ENCODE measurements at regions not wholly inside any gene's neighbourhood (a gene's known extent, or its start where the extent isn't known, plus 50 kb on each side); places are given as distances from the start of the nearest gene placed in this dataset.

- DNase-seq (ENCODE audit: low read depth), result no peak
Observed at GRCh38 chr6:40340957-40341356, 246.2 kb downstream of the LRFN2 start.

- no peak for DNase-seq (ENCODE audit: low read depth)
Observed at GRCh38 chr6:40340196-40340595, 247.0 kb downstream of the LRFN2 start.

DNA sequence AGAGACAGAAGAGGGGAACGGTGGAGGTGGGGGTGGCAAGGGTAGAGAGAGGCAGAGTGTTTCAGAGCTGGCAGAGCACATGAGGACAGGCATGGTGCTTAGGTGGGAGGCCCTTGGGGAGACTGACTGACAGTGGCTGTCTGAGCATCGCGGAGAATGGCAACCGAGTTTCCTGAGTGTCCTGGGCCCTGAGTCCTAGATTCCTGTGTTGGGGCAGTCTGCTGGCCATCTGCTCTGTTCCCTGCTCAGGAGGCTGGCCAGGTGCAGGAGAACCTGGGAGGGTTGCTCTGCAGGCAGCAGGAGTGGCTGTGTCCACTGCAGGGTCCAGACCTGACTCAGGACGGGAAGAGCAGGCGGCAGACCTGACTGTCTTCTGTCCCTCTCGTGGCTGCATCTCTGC is 248.9 kb downstream of the LRFN2 start:
- DNase-seq (ENCODE audit: low read depth), result no peak

GRCh38 chr6:40336940-40337760 is 250.0 kb downstream of the LRFN2 start:
- no peak for DNase-seq (ENCODE audit: low read depth)

DNA sequence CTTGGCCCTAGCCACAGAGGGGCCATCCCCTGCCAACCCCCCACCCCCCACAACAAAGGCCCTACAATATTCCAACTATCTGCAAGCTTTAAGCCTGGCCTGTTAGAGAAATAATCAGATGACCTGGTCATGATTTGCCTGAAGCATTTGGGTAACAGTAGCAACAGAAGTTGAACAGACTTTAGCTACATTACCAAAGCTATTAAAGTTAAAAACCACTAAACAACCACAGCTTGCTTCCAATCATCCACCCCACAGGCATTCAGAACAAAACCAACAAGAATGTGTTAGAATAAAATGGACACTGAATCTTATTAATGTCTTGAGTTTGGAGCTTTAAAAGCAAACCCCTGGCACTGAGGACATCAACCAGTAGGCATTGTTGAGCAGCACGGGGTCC is 250.9 kb downstream of the LRFN2 start:
- no peak for DNase-seq (ENCODE audit: low read depth)

GRCh38 chr6:40334496-40335270 is 252.5 kb downstream of the LRFN2 start:
- DNase-seq (ENCODE audit: low read depth), result no peak

- DNase-seq (ENCODE audit: low read depth), result no peak
Observed at GRCh38 chr6:40331545-40331944, 255.6 kb downstream of the LRFN2 start.

- DNase-seq (ENCODE audit: low read depth), result no peak
Observed at GRCh38 chr6:40330301-40330721, 256.9 kb downstream of the LRFN2 start.

GRCh38 chr6:40328986-40329545 is 258.1 kb downstream of the LRFN2 start:
- no peak for DNase-seq (ENCODE audit: low read depth)

DNA sequence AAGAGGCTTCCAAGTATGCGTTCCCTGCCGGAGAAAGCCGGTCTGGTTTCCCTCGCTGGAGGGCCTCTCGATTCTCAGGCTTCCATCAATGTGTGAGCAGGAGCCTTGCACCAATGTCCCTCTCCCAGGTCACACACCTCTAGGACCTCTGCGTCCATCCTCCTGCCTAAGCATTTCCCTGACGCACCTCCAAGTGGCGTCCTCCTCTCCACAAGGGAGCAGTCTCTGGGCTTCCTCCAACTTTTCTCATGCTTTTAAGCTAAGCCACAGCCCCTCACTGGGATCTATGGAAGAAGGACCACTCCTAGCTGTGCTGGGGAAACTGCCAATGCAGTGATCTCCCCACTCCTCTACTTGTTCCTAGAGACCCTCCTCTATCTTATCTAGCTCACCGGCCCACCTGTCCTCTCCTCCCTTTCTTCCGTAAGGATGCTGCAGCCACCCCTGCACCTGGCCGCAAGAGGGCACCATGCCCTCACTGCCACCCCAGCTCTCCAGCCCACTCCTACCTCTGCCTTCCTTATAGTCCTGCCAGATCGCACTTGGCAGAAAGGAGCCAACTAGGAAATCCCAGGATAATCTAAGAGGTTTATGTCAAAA is 258.7 kb downstream of the LRFN2 start:
- no peak for DNase-seq (ENCODE audit: low read depth)

GRCh38 chr6:40326714-40327421 is 260.3 kb downstream of the LRFN2 start:
- DNase-seq (ENCODE audit: low read depth), result no peak

DNA sequence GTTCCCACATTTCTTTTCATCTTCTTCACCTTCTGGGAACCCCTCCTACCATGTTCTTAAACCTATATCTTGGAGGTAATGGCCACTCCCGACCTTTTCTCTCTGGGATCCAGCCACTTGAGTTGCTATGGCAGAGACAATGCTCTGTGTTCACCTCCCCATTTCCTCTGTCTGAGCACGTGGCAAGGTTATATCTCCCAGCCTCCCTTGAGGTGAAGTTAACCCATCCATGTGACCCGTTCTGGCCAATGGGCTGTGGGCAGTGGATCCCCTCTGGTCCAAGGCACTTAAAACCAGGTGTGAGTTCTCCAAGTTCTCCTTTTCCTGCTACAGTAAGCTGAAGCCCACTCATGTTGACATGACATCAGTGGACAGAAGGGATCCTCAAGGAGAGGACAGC is 261.4 kb downstream of the LRFN2 start:
- no peak for DNase-seq (ENCODE audit: low read depth)

DNA sequence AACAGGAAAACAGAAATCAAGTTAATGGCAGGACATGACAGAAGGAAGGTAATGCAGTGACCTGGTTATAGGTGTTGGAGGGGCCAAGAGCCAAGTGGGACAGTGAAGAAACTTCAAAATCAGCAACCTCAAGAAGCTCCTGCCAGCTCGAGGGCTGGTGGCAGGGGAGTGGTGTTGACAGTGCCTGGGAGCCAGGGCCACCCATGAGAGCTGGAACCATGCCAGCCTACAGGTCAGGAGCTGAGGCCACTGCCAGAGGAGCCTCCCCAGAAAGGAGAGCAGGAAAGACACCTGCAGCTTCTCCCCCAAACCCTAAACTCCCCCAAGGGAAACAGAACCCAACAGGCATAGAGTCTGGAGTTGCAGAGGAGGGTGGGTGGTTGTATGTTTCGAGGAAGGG is 262.1 kb downstream of the LRFN2 start:
- DNase-seq (ENCODE audit: low read depth), result no peak

DNA sequence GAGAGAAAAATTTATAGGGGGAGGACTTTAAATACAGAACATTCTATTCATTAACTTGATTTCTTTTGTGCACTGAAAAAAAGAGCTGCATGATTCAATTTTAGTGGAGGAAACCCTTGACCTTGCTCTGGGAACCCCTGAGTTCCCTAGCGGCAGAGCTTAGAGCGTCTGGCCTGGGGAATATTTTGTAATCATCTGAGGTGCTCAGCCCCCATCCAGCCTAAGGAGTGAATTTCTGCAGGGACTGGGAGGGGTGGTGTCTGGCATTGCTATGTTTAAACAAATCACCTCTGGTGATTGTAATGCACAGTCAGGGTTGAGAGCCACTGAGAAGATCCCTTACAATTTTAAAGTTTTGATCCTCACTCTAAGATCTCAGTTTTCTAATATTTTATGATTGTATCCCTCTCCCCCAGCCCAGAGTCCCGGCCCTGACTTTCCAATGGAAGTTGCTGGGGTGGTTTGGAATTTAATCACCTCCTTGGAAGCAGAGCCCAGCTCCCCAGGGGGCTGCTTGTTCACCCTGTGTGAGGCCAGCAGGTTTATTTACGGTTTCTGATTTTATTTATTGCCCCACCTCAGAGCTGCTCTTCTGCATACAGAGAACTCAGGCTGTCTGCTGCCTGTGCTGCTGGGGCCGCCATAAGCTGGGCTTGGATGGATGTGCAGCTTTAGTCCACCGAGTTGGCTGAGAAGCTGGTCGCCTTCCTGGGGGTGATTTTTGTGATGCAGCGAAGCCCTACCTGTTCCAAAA is 263.1 kb downstream of the LRFN2 start:
- no peak for DNase-seq (ENCODE audit: low read depth)

GRCh38 chr6:40322336-40322735 is 264.8 kb downstream of the LRFN2 start:
- DNase-seq (ENCODE audit: low read depth), result no peak

DNA sequence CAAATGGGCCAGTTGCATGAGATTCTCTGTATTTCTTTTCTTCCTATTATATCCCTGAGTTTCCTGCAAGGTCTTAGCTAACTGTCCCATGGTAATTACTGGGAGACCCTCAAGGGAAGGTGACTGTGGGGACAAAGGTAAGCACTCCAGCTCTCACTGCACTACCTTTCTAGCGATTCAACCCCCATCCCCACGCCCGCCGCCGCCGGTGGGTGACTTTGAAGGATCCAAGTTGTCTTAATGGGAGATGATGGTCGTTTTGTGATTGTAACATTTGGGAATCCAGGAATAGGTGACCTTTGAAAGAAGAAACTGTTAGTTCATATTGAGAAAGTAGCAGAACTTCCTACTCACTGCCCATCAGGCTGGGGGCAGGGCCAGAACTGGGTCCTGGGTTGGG is 265.5 kb downstream of the LRFN2 start:
- no peak for DNase-seq (ENCODE audit: low read depth)

GRCh38 chr6:40320947-40321346 is 266.2 kb downstream of the LRFN2 start:
- no peak for DNase-seq (ENCODE audit: low read depth)

DNA sequence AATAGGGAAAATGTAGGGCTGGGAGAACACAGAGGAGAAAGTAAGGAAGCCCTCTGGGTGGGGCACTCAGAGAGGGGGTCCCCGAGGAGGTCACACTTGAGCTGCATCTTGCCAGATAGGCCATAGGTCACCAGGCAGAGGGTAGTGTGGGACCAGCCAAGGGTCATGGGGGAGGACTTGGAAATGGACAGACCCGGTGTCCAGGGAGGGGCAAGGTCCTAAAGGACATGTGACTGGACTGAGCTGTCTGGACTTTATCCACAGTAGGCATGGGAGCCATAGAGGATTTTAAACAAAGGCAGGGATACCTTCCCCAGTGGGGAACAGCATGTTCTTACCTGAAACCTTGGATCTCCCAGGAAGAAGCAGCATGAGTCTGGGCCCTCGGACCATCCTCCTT is 266.7 kb downstream of the LRFN2 start:
- no peak for DNase-seq (ENCODE audit: low read depth)

DNA sequence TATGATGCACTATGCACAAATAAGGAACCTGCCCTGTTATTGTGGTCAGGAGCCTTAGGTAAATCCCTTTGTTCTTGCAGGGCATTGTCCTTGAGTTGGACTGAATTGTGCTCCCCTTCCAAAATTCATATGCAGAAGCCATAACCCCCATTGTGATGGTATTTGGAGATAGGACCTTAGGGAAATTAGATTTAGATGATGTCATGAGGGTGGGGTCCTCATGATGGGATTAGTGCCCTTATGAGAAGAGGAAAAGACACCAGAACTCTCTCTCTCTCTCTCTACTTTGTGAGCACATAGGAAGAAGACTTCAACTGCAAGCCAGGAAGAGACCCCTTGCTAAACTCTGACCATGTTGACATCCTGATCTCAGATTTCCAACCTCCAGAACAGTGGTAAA is 268.0 kb downstream of the LRFN2 start:
- DNase-seq (ENCODE audit: low read depth), result no peak

DNA sequence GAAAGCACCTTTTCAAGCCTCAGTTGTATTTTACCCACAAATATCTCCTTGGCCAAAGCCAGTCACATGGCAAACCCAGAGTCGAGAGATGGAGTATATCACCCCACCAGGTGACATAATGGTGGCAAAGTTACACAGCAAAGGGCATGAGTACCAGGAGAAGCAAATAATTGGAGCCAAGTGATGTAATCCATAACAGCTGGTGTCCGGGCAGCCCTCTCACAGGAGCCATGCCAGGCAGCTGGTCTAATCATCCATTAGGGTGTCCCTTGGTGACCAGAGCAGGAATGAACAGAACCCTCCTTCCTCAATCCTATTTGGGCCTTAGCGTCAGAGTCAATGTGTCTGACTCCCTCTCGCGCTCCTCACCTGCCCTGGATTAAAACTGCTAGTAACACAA is 272.1 kb downstream of the LRFN2 start:
- no peak for DNase-seq (ENCODE audit: low read depth)

DNA sequence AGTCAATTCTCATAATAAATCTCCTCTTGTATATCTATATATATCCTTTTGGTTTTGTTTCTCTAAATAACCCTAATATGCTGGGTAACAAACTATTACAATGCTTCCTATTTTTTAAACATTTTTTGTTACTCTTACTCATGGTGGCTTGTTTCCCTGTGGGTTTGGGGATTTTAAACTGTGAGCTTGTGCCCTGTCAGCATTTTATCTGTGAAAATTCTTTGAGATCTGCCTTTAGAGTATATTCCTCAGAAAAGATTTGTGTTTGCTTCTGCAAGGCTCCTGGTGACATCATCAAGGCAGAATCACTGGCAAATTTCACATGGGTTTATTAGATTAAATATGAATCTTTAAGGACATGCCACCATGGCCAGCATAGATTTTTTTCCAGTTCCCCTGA is 273.6 kb downstream of the LRFN2 start:
- no peak for DNase-seq (ENCODE audit: low read depth)

Measured in iris pigment epithelial cell (primary cell).